H1 (cell line): ENCODE measurements at regions not wholly inside any gene's neighbourhood (a gene's known extent, or its start where the extent isn't known, plus 50 kb on each side); places are given as distances from the start of the nearest gene placed in this dataset.

Experiments
- CTCF ChIA-PET: fragments of 300-600 bp; sonication (Branson Sonifier 250); formaldehyde crosslinking; loops from one replicate; lab custom pipeline; 2021; ENCODE audit not compliant: partially characterized antibody; lab: Charles Lee
- POLR2A ChIA-PET: fragments of 300-600 bp; sonication (Branson Sonifier 250); formaldehyde crosslinking; loops from one replicate; lab custom pipeline; 2021; ENCODE audit warnings: inconsistent platforms; ENCODE audit not compliant: partially characterized antibody; lab: Charles Lee
- DNase-seq, 2 experiments: peaks; one replicate each; pipeline versions ENCODE4 v3.0.0 to v3.0.0-alpha.2; 2010 to 2022; ENCODE audit warnings: low spot score in 2 of 2, low read depth in 1 of 2, mixed read lengths in 1 of 2
- FAIRE-seq: peaks from 2 replicates; lab custom pipeline; 2011; peaks lifted over from hg19 to GRCh38; lab: Jason Lieb, UNC
- H2AFZ ChIP-seq: 2 replicates; pipeline ENCODE4 v1.8.1; 2012; ENCODE audit warnings: low read length, inconsistent platforms
- H2AK5ac ChIP-seq: 2 replicates; pipeline ENCODE4 v1.6.1; 2013; ENCODE audit warnings: low read depth, low read length
- H2BK120ac ChIP-seq: replicated peaks from 2 replicates; pipeline ENCODE3; 2013; ENCODE audit warnings: low read depth, low read length, inconsistent platforms
- H2BK12ac ChIP-seq: 2 replicates; pipeline ENCODE4 v1.6.1; 2013; ENCODE audit warnings: low read depth, low read length
- H2BK15ac ChIP-seq: 2 replicates; pipeline ENCODE4 v1.6.1; 2013; ENCODE audit warnings: low read length
- H2BK20ac ChIP-seq: 2 replicates; pipeline ENCODE4 v1.6.1; 2013; ENCODE audit warnings: low read length
- H2BK5ac ChIP-seq: 2 replicates; pipeline ENCODE4 v1.6.1; 2013; ENCODE audit warnings: low read depth, low read length
- H3K14ac ChIP-seq: 2 replicates; pipeline ENCODE4 v1.6.1; 2013; ENCODE audit warnings: inconsistent platforms; ENCODE audit not compliant: insufficient read length
- H3K18ac ChIP-seq: 2 replicates; pipeline ENCODE4 v1.6.1; 2013; ENCODE audit warnings: low read length; ENCODE audit errors: extremely low read depth
- H3K23ac ChIP-seq: 2 replicates; pipeline ENCODE4 v1.6.1; 2013; ENCODE audit warnings: inconsistent platforms; ENCODE audit not compliant: insufficient read length
- H3K23me2 ChIP-seq: 2 replicates; pipeline ENCODE4 v1.6.1; 2013; ENCODE audit warnings: low read depth, low read length
- H3K27ac ChIP-seq: 2 replicates; pipeline ENCODE4 v1.6.1; 2011; ENCODE audit warnings: low read depth, low read length, inconsistent platforms
- H3K27me3 ChIP-seq, 4 experiments: replicated peaks in 1 of 4; 1 replicate in 1 of 4; 2 replicates in 3 of 4; pipeline versions ENCODE4 v1.6.1 to v1.8.1; 2011 to 2013; ENCODE audit warnings: low read length in 3 of 4, mild to moderate bottlenecking in 3 of 4, inconsistent platforms in 2 of 4, mixed read lengths in 2 of 4, moderate library complexity in 1 of 4; ENCODE audit not compliant: control insufficient read depth in 3 of 4, insufficient read depth in 3 of 4; ENCODE audit errors: extremely low read depth in 1 of 4
- H3K36me3 ChIP-seq, 4 experiments: 2 replicates each; pipeline versions ENCODE4 v1.6.1 to v1.8.1; 2011 to 2013; ENCODE audit warnings: mild to moderate bottlenecking in 4 of 4, low read length in 3 of 4, moderate library complexity in 2 of 4, control low read depth in 1 of 4, inconsistent platforms in 1 of 4; ENCODE audit not compliant: insufficient read depth in 4 of 4, control insufficient read depth in 2 of 4
- H3K4ac ChIP-seq: replicated peaks from 2 replicates; pipeline ENCODE3; 2013; ENCODE audit warnings: low read length, low read depth, mixed read lengths, inconsistent platforms; ENCODE audit not compliant: insufficient read length
- H3K4me1 ChIP-seq, 4 experiments: replicated peaks in 1 of 4; 1 replicate in 1 of 4; 2 replicates in 3 of 4; pipeline versions ENCODE4 v1.6.1 to v1.8.1; 2011 to 2013; ENCODE audit warnings: low read length in 3 of 4, inconsistent platforms in 2 of 4, mixed read lengths in 1 of 4; ENCODE audit not compliant: insufficient read depth in 4 of 4, control insufficient read depth in 3 of 4
- H3K4me2 ChIP-seq, 2 experiments: 2 replicates each; pipeline versions ENCODE4 v1.6.1 to v1.8.1; 2011 to 2013; ENCODE audit warnings: low read depth in 2 of 2, low read length in 2 of 2, control low read depth in 1 of 2, inconsistent platforms in 1 of 2, mild to moderate bottlenecking in 1 of 2; ENCODE audit not compliant: insufficient read depth in 1 of 2
- H3K4me3 ChIP-seq, 4 experiments: fragments of 200-600, 300-600 bp in 1 of 4; sonication (generic), shearing (Covaris generic), sonication (Bioruptor Twin) in 1 of 4; 2 replicates each; pipeline versions ENCODE4 v1.5.1 to v1.8.1; 2011 to 2016; ENCODE audit warnings: low read length in 4 of 4, low read depth in 3 of 4, control low read depth in 2 of 4, inconsistent platforms in 2 of 4, mild to moderate bottlenecking in 2 of 4, mixed read lengths in 1 of 4, moderate library complexity in 1 of 4; ENCODE audit not compliant: insufficient read depth in 2 of 4; ENCODE audit errors: extremely low read depth in 1 of 4
- H3K56ac ChIP-seq: replicated peaks from 2 replicates; pipeline ENCODE3; 2013; ENCODE audit warnings: low read depth, mild to moderate bottlenecking, mixed read lengths, low read length, inconsistent platforms; ENCODE audit not compliant: insufficient read length
- H3K79me1 ChIP-seq: 2 replicates; pipeline ENCODE4 v1.6.1; 2013; ENCODE audit warnings: low read depth, low read length, control low read depth
- H3K79me2 ChIP-seq, 2 experiments: 2 replicates each; pipeline versions ENCODE4 v1.6.1 to v1.8.1; 2012 to 2013; ENCODE audit warnings: low read length in 2 of 2, mild to moderate bottlenecking in 2 of 2, inconsistent platforms in 1 of 2; ENCODE audit not compliant: insufficient read depth in 2 of 2, control insufficient read depth in 1 of 2
- H3K9ac ChIP-seq, 4 experiments: replicated peaks in 1 of 4; 1 replicate in 1 of 4; 2 replicates in 3 of 4; pipeline versions ENCODE4 v1.6.1 to v1.8.1; 2011 to 2013; ENCODE audit warnings: low read depth in 3 of 4, low read length in 3 of 4, control low read depth in 2 of 4, mild to moderate bottlenecking in 2 of 4, moderate library complexity in 2 of 4, inconsistent platforms in 1 of 4; ENCODE audit errors: extremely low read depth in 1 of 4
- H3K9me3 ChIP-seq, 2 experiments: 2 replicates each; pipeline versions ENCODE4 v1.6.1 to v1.8.1; 2012 to 2013; ENCODE audit warnings: mild to moderate bottlenecking in 2 of 2, moderate library complexity in 2 of 2, control low read depth in 1 of 2, inconsistent platforms in 1 of 2, low read depth in 1 of 2, low read length in 1 of 2, mixed read lengths in 1 of 2; ENCODE audit not compliant: insufficient read depth in 2 of 2
- H4K20me1 ChIP-seq, 2 experiments: replicated peaks in 1 of 2; 2 replicates each; pipeline versions ENCODE3 to v1.8.1; 2011 to 2013; ENCODE audit warnings: inconsistent platforms in 2 of 2, low read length in 2 of 2, mild to moderate bottlenecking in 1 of 2; ENCODE audit not compliant: insufficient read depth in 2 of 2, control insufficient read depth in 1 of 2
- H4K5ac ChIP-seq: 2 replicates; pipeline ENCODE4 v1.6.1; 2013; ENCODE audit warnings: low read length, low read depth, mixed read lengths, inconsistent platforms; ENCODE audit not compliant: insufficient read length
- H4K8ac ChIP-seq: 2 replicates; pipeline ENCODE4 v1.8.0; 2013; ENCODE audit warnings: mild to moderate bottlenecking, moderate library complexity, low read length, inconsistent platforms; ENCODE audit not compliant: insufficient read depth; ENCODE audit errors: extremely low read depth
- H4K91ac ChIP-seq: replicated peaks from 2 replicates; pipeline ENCODE3; 2013; ENCODE audit warnings: low read length, mixed read lengths, inconsistent platforms; ENCODE audit not compliant: insufficient read length
- CTCF ChIP-seq, 3 experiments: IDR thresholded peaks; 1 replicate in 2 of 3; 2 replicates in 1 of 3; pipeline versions ENCODE4 v1.5.1 to v1.6.1; 2011; ENCODE audit warnings: low read length in 3 of 3, mild to moderate bottlenecking in 3 of 3, inconsistent platforms in 2 of 3, low read depth in 1 of 3, moderate library complexity in 1 of 3; ENCODE audit not compliant: insufficient read depth in 1 of 3; ENCODE audit errors: control extremely low read depth in 1 of 3
- WGBS, 2 experiments: shearing (Covaris generic) in 1 of 2; methylation state at CpG; one replicate each; pipeline versions ENCODE4 v1.1.6 to v1.1.7; 2013 to 2015; ENCODE audit warnings: low lambda C conversion rate in 2 of 2, mixed read lengths in 2 of 2, inconsistent platforms in 1 of 2, low coverage in 1 of 2, missing lambda C conversion rate in 1 of 2; ENCODE audit not compliant: insufficient replicate concordance in 2 of 2, insufficient coverage in 1 of 2, insufficient read length in 1 of 2; ENCODE audit errors: extremely low coverage in 1 of 2, missing lambda C conversion rate in 1 of 2; 5-methylcytosine and 5-hydroxymethylcytosine counted together

DNA sequence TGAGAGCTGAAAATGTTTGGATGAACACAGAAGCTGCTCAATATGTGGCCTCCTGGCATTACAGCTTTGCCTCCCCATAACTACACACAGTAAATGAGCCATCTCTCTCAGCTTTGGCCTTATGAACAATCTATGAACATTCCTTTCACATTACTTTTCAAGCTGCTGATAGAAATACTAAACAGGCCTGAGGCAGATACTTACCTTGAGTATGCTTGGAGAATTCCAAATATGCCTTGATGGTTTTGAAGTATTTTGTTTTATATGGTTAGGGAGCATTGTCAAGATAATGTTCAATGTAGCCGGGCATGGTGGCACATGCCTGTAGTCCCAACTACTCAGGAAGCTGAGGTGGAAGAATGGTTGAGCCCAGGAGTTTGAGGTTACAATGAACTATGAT lies 104.5 kb downstream of the CD24 start:
- H3K4me1 ChIP-seq, result peaks cover 4 to 10% (median 6%) of the 10 kb centered on the region in 4 experiments
- WGBS, 2 experiments, result 88% methylated on average over 1 of the region's 1 CpG; no CpG with 5 or more reads in 1 of the 2 experiments
- H3K4ac ChIP-seq, result no peak overlapping the region
- no peak overlapping the region for H3K27ac ChIP-seq
- H3K23ac ChIP-seq, result no peak overlapping the region
- no peak overlapping the region for H2BK120ac ChIP-seq
- H3K36me3 ChIP-seq, result peaks cover 0 to 4% (median 0%) of the 10 kb centered on the region in 4 experiments; a peak in 2 of 8 replicates
- H3K18ac ChIP-seq, result no peak overlapping the region
- no peak for FAIRE-seq
- H4K91ac ChIP-seq, result no peak overlapping the region
- no peak overlapping the region for H2AK5ac ChIP-seq
- no peak overlapping the region for H3K9ac ChIP-seq
- DNase-seq, result no peak
- H4K8ac ChIP-seq, result no peak overlapping the region
- no peak overlapping the region for H2BK15ac ChIP-seq
- H3K79me1 ChIP-seq, result no peaks in the 10 kb centered on the region
- H3K79me2 ChIP-seq, result no peaks in the 10 kb centered on the region
- no peak overlapping the region for H3K4me2 ChIP-seq
- H3K9me3 ChIP-seq, result peaks cover 11 to 12% of the 10 kb centered on the region in 2 experiments; a peak in 3 of 4 replicates
- CTCF ChIA-PET, result interaction anchor here (1.2 kb wide), 1 partner anchor 14 kb away, joined by 4 read pairs; no protein-coding TSS in a partner anchor
- H2BK12ac ChIP-seq, result no peak overlapping the region
- peaks cover 2% of the 10 kb centered on the region; the same call in 1 of the 2 replicates for H3K23me2 ChIP-seq
- no peak overlapping the region for H2BK5ac ChIP-seq
- H2BK20ac ChIP-seq, result no peak overlapping the region
- no peaks in the 10 kb centered on the region for H4K20me1 ChIP-seq
- H2AFZ ChIP-seq, result no peak overlapping the region
- no peak overlapping the region for H3K56ac ChIP-seq
- no peak overlapping the region for H3K4me3 ChIP-seq
- no peak overlapping the region for H4K5ac ChIP-seq
- TF ChIP-seq CTCF (IDR thresholded peaks at IDR 0.05; ENCODE audit: control extremely low read depth in 1 of 3, insufficient read depth in 1 of 3, low read depth in 1 of 3, low read length in 3 of 3), result no peak
- POLR2A ChIA-PET, result interaction anchor here (1.0 to 1.8 kb wide), 2 partner anchors 11 to 99 kb away, joined by 3 to 4 read pairs; no protein-coding TSS in a partner anchor
- H3K27me3 ChIP-seq, result no peaks in the 10 kb centered on the region
- no peak overlapping the region for H3K14ac ChIP-seq
